ENCODE measurements at regions not wholly inside any gene's neighbourhood (a gene's known extent, or its start where the extent isn't known, plus 50 kb on each side); places are given as distances from the start of the nearest gene placed in this dataset.

- no peak for DNase-seq (ENCODE audit: low spot score)
Measured at GRCh38 chr11:133695387-133695786, 149.9 kb downstream of the SPATA19 start.

DNA sequence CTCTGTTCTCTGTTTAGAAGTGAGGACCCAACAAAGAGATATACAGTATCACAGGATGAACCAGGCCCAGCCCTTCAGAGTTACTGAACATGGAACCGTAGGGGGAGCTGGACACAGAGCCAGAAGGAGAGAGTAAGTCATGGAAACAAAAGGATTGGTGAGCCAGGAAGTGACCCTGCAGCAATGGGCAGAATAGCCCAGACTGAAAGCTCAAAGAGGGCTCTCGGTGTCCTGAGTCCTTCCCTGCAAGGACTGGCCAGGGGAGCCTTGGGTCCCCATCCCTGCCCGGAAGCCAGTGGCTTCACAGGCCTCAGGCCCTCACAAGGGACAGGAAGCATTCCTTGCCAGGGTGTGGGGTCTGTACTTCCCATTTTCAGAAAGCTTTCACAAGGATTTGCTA, 150.6 kb downstream of the SPATA19 start:
- DNase-seq (ENCODE audit: low spot score), result no peak

- no peak for DNase-seq (ENCODE audit: low spot score)
Measured at GRCh38 chr11:133693110-133693509, 152.2 kb downstream of the SPATA19 start.

GRCh38 chr11:133692126-133692934, 153.0 kb downstream of the SPATA19 start:
- DNase-seq (ENCODE audit: low spot score), result no peak

DNA sequence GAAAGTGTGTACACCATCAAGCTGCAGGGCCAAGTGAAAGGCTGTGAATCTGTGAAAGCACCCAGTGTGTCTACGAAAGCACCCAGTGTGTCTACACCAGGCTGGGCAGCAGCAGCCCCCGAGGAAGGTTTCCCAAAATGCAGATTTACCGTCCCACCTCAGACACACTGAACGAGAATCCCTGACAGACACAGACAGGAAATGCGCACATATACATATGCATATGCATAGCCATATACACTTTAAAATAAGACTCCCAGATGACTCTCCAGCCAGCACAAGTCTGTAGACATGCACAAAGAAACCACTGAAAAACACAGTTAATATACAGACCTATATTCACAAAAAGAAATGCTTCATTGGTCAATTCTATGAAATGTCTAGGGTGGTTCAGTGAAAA, 155.5 kb upstream of the OPCML start:
- DNase-seq (ENCODE audit: low spot score), result no peak

GRCh38 chr11:133681901-133682300, 149.6 kb upstream of the OPCML start:
- no peak for DNase-seq (ENCODE audit: low spot score)

DNA sequence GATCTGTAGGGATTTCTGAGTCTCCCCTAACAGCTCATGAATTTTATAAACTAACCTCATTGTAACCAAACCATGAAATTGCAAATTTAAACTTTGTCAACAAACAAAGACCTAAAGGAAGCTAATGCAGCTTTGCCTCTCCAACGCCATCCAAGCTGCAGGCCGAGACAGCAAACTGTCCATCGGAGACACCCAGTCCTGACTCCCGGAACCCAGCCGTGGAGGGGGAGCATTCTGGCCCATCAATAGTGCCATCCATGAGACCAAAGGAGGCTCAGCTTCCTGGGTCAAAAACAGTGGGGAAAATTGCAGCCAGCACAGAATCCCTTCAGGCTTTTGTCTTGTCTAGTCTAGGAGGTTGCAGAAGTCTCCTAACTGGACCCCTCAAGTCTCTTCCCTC, 147.6 kb upstream of the OPCML start:
- DNase-seq (ENCODE audit: low spot score), result no peak

DNA sequence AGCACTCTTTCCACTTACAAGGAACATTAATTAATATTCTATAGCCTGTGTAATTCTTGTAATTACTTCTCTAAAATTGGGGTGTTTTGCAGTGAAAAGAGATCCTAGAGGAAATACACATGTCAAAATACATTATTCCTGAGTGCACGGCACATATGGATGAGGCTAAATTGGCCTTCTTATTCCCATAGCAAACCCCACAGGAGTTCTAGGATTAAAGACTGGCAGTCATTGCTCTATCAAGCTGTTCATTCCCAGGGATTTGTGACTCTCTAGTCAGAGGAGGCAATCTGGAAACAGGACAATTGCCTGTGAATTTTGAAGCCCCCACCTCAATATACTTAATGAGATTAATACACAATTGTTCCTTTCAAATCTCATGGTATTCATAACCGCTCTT, 145.9 kb upstream of the OPCML start:
- DNase-seq (ENCODE audit: low spot score), result no peak

DNA sequence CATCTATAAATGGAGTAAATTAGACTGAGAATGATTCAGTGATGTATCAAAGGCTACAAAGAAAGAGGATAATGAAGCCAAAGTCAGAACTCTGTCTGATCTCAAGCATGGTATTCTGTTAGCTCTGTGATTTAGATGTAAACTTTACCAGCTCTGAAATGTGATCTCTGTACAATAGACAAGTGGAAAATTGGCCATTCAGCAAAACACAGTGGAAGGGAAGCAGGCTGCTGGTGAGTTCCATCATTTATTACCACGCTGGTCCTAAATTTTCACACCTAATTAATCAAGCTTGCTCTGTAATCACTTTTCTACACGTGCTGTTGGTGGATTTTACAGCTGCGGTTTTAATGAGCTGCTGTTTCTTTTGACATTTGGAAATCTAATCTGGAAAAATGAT, 145.1 kb upstream of the OPCML start:
- DNase-seq (ENCODE audit: low spot score), result no peak

DNA sequence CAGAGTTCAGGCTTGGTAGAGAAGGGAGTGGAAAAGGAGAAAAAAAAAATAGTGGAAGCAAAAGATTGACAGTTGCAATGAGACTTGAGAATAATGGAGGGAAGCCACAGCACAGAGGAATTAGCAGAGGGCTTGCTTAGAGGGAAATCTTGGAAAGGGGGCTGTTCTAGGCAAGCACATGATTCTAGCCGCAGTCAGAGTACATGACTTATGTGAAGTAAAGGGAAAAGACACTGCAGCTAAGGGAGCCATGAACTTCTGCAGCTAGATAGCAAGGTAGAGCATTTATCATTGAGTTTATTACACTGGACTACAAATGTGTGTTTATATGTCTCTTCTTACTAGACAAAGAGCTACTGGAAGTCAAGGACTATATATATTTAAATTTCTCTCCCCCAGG, 144.0 kb upstream of the OPCML start:
- DNase-seq (ENCODE audit: low spot score), result no peak

- no peak for DNase-seq (ENCODE audit: low spot score)
Measured at GRCh38 chr11:133669371-133670053, 137.2 kb upstream of the OPCML start.

DNA sequence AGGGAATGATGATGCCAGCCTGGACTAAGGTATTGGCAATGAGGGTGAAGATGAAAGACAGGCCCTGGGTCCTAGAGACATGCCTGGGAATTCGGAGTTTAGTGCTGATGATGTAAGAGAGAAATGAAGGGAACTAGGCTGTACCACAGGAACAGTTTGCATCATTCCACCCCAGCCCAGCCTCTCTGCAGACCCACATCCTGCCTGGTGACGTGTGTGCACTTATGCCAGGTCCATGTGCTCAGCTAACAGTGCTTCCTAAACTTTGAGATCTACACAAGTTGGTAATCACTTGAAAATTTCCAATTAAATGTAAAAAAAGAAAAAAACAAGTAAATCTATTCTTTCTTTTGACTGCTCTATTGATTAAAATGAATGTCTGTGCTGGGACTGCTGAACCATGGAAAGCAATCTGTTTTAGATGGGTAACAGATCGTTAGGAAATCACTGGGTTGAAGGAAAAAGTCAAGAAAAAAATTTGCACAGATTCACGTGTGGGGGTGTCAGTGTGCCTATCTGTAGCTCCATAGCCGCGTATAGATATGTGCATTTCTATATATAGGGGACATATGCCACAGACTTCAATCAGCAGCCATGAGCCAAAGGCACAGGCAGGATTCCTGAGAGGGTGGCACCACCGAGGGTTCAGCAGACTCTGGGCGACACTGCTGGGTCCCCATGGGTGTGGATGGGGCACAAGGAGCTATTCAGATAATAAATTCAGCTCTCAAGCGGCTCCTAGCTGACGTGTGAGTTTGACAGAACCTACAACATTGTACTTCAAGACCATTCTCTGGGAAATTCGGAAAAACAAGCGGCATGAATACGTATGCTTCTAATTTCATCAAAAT, 131.1 kb upstream of the OPCML start:
- DNase-seq (ENCODE audit: low spot score), result no peak

DNA sequence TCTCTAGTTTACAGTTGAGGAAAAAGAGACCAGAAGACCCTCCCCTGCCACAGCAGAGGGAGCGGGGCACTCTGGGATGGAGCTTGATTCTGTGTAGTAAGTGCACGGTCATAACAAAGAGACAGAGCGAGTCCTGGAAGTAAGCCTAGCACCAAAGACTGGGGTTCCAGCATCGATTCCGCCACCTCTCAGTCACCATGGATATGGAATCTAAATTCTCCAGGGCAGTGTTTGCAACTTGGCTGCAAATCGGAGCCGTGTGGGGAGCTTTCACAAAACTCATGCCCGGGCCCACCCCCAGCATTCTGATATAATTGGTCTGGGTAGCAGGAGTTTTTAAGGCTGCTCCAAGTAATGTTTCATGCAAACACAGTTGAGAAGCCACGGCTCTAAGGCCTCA, 129.5 kb upstream of the OPCML start:
- no peak for DNase-seq (ENCODE audit: low spot score)

DNA sequence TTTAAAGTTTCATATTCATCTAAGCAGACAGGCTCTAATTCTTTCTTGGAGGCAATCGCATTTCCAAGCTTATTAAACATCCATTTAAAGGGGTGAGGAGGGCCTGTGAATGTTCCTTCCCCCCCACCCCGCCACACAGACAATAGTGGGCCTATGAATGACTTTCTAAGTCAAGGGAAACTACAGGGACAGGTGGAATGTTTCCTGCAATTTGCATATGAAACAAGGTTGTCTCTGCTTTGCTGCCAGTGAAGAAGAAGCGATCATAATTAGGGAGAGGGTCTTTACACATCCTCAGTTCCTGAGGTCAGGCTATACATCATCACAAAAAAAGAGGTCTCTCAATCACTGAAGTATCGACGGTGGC, 127.9 kb upstream of the OPCML start:
- DNase-seq (ENCODE audit: low spot score), result no peak

- no peak for DNase-seq (ENCODE audit: low spot score)
Measured at GRCh38 chr11:133659538-133660201, 127.4 kb upstream of the OPCML start.

DNA sequence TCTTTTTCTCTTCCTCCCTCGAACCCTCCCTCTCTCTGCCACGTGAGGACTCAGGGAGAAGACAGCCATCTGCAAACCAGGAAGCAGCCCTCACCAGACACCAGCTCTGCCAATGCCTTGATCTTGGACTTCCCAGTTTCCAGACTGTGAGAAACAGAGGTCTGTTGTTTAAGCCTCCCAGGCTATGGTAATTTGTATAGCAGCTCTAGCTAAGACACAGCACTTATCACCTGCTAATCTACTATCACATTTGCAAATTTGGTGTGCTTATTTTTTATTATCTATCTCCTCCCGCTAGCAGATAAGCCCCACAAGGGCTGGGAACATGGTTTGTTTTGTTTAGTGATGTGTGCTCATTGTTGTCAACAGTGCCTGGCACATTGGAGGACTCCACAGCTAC, 124.8 kb upstream of the OPCML start:
- no peak for DNase-seq (ENCODE audit: low spot score)

DNA sequence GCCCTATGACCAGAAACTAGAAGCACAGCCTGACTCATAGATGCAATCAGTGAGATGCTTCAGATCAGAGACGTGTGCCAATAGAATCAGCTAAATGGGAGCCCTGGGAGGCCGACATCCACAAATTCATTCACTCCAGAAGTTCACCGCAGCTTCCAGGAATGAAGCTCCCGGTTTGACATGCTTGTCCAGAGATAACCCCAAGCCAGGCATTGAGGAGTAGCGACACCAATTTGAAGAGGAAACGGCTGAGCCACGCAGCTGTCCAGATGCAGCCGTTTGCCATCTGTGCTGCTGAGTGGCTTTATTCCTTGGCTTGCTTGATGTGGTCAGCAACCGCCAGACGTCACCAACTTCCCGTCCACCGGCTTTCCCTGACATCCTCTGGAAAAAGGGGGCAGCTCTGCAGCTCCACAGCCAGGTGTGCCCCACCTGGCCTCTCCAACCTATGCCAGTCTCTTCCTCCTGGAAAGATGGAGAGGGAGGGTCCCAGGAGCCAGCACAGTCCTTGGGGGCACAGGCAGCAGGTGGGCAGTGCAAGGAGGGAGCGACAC, 123.9 kb upstream of the OPCML start:
- no peak for DNase-seq (ENCODE audit: low spot score)

DNA sequence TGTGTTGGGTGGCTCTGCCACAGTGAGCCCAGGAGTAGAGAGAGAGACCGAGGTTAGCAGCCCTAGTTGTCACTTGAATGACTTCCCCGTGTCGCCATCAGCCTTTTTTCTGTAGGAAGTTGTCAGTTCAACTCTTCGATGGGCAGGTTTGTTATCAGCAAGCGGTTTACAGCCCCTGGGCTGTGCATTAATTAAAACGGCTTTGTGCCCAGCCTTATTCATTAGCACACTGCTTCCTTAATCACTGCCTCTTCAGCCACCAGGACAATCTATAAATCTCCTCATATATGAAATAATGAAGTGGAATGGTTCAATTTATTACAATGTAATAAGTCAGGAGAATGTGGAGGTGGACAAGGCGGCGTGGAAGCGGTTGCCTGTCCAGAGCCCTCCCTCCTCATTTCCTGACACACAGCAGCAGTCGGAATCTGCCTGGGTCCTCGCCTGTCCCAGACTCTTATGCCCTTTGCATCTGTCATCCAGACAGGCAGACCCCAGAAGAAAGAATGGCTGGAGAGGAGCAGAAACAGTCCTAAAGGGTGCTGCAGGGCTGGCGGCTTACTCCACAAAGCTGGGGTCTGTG, 122.4 kb upstream of the OPCML start:
- DNase-seq (ENCODE audit: low spot score), result no peak

DNA sequence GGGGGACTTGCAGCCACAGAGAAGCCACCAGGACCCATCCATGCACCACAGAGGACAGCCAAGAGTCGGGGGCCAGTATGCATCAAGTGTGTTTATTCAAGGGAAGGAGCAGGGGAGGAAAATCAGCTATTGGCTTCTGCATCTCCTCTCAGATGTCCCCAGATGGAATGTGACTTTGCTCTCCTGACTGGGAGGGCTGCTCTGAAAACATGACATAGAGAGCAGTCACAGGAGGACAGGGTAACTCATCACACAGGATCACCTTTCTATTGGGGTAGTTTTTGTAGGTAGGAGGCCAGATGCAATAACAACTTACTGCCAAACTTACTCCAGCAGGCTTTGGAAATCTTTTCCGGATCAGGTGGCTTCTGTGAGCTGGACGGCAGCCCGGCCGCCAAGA, 121.0 kb upstream of the OPCML start:
- no peak for DNase-seq (ENCODE audit: low spot score)

DNA sequence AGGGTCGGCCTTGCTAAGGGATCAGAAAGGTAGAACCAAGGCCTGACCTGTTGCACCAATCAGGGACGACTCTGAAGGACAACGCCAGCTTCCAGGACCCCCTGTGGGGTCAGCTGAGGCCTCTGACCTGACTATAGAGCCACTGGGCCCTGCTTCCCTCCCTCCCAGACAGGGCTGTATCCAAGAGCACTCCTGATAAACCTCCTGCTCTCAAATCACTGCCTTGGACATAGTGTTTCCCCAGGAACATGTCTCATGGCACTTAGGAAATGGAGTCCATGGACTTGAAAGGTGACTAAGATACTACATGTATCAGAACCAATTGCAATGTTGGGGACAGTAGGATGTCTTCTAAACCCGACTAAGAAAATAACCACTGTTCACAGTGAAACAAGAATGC, 117.8 kb upstream of the OPCML start:
- no peak for DNase-seq (ENCODE audit: low spot score)

GRCh38 chr11:133649040-133649439, 116.7 kb upstream of the OPCML start:
- no peak for DNase-seq (ENCODE audit: low spot score)

Measured in umbilical cord (tissue), 1 donor.